ENCODE measurements at regions not wholly inside any gene's neighbourhood (a gene's known extent, or its start where the extent isn't known, plus 50 kb on each side); places are given as distances from the start of the nearest gene placed in this dataset.

GRCh38 chr4:187449702-187450101 lies 545.9 kb upstream of the ZFP42 start:
- TF ChIP-seq CTCF (IDR thresholded peaks at IDR 0.05) (no peak), POLR2A (IDR thresholded peaks at IDR 0.05) (no peak)

All from body of pancreas (tissue), 4 donors.